22Rv1 (cell line): ENCODE measurements at regions not wholly inside any gene's neighbourhood (a gene's known extent, or its start where the extent isn't known, plus 50 kb on each side); places are given as distances from the start of the nearest gene placed in this dataset.

Source experiments
- CTCF ChIP-seq: fragments of 450-650 bp; IDR thresholded peaks from 2 replicates; pipeline ENCODE4 v1.5.1; 2017; ENCODE audit warnings: mild to moderate bottlenecking
- ZFX ChIP-seq: fragments of 450-650 bp; IDR thresholded peaks from 2 replicates; pipeline ENCODE4 v1.6.1; 2017; ENCODE audit warnings: antibody characterized with exemption, borderline replicate concordance

DNA sequence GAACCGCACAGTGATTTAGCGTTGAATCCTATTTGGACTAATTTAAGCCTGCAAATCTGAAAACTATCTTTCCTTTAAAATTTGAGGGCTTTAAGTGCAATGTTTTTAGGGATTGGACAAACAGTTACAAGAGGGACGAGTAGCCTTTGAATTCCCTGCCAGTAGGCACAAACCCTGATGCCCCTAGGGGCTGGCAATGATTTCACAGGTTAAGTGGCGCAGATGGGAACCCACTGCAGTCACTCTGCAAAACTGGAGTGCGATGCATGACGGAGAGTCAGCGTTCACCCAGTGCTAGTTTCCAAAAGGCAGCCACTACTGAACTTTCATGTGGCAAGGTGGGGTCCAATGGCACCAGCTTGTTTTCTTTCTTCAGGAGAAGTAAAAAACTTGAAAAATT lies 99.4 kb upstream of the FRMD6 start:
- TF ChIP-seq CTCF (no peak), ZFX (no peak)
